NOMO-1 treated with dmso at 0.1 percent for 144 hours (cell line): ENCODE measurements at regions not wholly inside any gene's neighbourhood (a gene's known extent, or its start where the extent isn't known, plus 50 kb on each side); places are given as distances from the start of the nearest gene placed in this dataset.

Experiments used
- DNase-seq: peaks from one replicate; lab custom pipeline; 2025; ENCODE audit not compliant: unreplicated experiment; lab: John Stamatoyannopoulos, UW

GRCh38 chr1:164479242-164479641 is 79.7 kb upstream of the PBX1 start:
- no peak for DNase-seq

- DNase-seq = no peak
These were observed 78.6 kb upstream of the PBX1 start for GRCh38 chr1:164480285-164480907.

- no peak for DNase-seq
These were observed 63.1 kb upstream of the PBX1 start for GRCh38 chr1:164495905-164496304.

GRCh38 chr1:164498792-164499191 is 60.2 kb upstream of the PBX1 start:
- no peak for DNase-seq

GRCh38 chr1:164504749-164505148 is 54.2 kb upstream of the PBX1 start:
- DNase-seq = no peak
